NCI-H526 treated with DMSO at 0.1 percent for 48 hours (cell line): ENCODE measurements at regions not wholly inside any gene's neighbourhood (a gene's known extent, or its start where the extent isn't known, plus 50 kb on each side); places are given as distances from the start of the nearest gene placed in this dataset.
"Not testable (repeated sequence)": the region's sequence is repeated elsewhere in the genome, so short reads cannot be mapped to it uniquely, and the experiment has no call there.

Experiments
- DNase-seq: peaks from one replicate; lab custom pipeline; 2025; lab: John Stamatoyannopoulos, UW

- peak; percentile 3 for DNase-seq
Observed at GRCh38 chr2:8252997-8253694, 428.7 kb upstream of the ID2 start.

GRCh38 chr2:8253781-8254180, 428.1 kb upstream of the ID2 start:
- no peak for DNase-seq

GRCh38 chr2:8254214-8254613, 427.6 kb upstream of the ID2 start:
- not testable (repeated sequence) for DNase-seq

- no peak for DNase-seq
Observed at GRCh38 chr2:8254791-8255447, 426.9 kb upstream of the ID2 start.

- DNase-seq = no peak
Observed at GRCh38 chr2:8255448-8255800, 426.4 kb upstream of the ID2 start.

- DNase-seq = no peak
Observed at GRCh38 chr2:8256905-8257304, 425.0 kb upstream of the ID2 start.

- DNase-seq = no peak
Observed at GRCh38 chr2:8257502-8257901, 424.4 kb upstream of the ID2 start.

GRCh38 chr2:8258406-8258805, 423.4 kb upstream of the ID2 start:
- DNase-seq = no peak

GRCh38 chr2:8259106-8259840, 422.6 kb upstream of the ID2 start:
- DNase-seq = no peak

- DNase-seq = no peak
Observed at GRCh38 chr2:8259841-8260178, 422.0 kb upstream of the ID2 start.

- no peak for DNase-seq
Observed at GRCh38 chr2:8260213-8260612, 421.6 kb upstream of the ID2 start.

GRCh38 chr2:8263901-8264300, 418.0 kb upstream of the ID2 start:
- peak; percentile 56 for DNase-seq

- DNase-seq = no peak
Observed at GRCh38 chr2:8264981-8265380, 416.9 kb upstream of the ID2 start.

- DNase-seq = no peak
Observed at GRCh38 chr2:8265476-8266226, 416.2 kb upstream of the ID2 start.

- DNase-seq = no peak
Observed at GRCh38 chr2:8266563-8266962, 415.3 kb upstream of the ID2 start.

GRCh38 chr2:8267048-8267447, 414.8 kb upstream of the ID2 start:
- DNase-seq = no peak

- no peak for DNase-seq
Observed at GRCh38 chr2:8267721-8268120, 414.1 kb upstream of the ID2 start.

GRCh38 chr2:8268172-8268783, 413.6 kb upstream of the ID2 start:
- DNase-seq = no peak

GRCh38 chr2:8270699-8271098, 411.2 kb upstream of the ID2 start:
- DNase-seq = no peak

GRCh38 chr2:8271461-8271860, 410.4 kb upstream of the ID2 start:
- DNase-seq = no peak

- DNase-seq = no peak
Observed at GRCh38 chr2:8276026-8276425, 405.8 kb upstream of the ID2 start.

GRCh38 chr2:8277921-8278571, 403.8 kb upstream of the ID2 start:
- DNase-seq = no peak
